Stimulated activated CD8-positive, alpha-beta memory T cell treated with anti-CD3 and anti-CD28 coated beads, Interleukin-15, amount 100 ng/mL, for 24 hours (primary cell): ENCODE measurements at regions not wholly inside any gene's neighbourhood (a gene's known extent, or its start where the extent isn't known, plus 50 kb on each side); places are given as distances from the start of the nearest gene placed in this dataset.

Source experiments
- DNase-seq: peaks from one replicate; pipeline ENCODE4 v3.0.0-alpha.2; 2020; ENCODE audit warnings: low read depth

- DNase-seq, result no peak
Observed at GRCh38 chr2:120936476-120937334, 201.0 kb downstream of the GLI2 start.

DNA sequence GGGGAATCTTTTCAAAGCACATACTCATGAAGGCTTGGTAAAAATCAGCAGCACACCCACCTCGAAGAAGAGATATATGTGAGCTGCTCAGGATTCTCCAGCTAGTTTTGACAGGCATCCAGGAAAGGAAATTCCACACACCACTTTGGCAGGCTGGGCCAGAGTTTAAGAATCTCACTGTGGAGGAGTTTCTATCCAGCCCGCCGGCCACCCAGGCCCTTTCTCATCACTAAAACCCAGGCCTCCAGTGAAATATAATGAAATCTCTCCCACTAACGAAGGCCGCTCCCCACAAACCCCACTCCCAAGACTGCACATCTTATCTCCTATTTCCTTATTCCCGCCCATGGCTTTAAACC is 202.0 kb downstream of the GLI2 start:
- no peak for DNase-seq

- DNase-seq, result no peak
Observed at GRCh38 chr2:120938045-120938771, 202.5 kb downstream of the GLI2 start.

DNA sequence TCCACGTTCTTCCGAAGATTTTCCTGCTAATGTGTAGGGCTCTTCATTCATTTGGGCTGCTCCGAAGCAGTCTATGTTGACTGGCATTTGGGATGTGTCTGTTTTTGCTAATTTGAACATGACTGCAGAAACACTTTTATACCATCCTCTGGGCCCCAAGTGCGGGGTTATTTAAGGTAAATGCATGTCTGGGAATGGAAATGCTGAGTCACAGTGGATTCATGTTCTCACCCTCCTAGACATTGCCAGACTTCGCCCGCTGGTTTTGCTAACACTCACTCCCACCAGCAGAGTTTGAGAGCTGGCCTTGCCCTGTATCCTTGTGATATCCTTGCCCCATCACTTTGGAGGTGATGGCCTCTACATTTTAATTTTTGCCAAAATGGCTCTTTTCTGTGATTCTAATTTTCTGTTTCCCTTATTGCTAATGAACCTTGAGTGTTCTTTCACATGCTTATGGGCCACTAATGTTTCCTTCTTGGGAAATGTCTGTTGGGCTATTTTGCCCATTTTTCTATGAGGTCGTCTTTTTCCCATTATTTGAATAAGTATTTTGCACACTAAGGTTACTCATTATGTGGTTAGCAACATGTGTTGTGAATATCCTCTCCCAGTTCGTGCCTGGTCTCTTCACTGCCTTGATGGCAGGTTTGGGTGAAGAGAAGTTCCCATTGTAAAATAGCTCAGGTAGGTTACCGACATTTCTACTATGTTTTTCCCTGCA is 204.1 kb downstream of the GLI2 start:
- no peak for DNase-seq

- no peak for DNase-seq
Observed at GRCh38 chr2:120940319-120940696, 204.6 kb downstream of the GLI2 start.

DNA sequence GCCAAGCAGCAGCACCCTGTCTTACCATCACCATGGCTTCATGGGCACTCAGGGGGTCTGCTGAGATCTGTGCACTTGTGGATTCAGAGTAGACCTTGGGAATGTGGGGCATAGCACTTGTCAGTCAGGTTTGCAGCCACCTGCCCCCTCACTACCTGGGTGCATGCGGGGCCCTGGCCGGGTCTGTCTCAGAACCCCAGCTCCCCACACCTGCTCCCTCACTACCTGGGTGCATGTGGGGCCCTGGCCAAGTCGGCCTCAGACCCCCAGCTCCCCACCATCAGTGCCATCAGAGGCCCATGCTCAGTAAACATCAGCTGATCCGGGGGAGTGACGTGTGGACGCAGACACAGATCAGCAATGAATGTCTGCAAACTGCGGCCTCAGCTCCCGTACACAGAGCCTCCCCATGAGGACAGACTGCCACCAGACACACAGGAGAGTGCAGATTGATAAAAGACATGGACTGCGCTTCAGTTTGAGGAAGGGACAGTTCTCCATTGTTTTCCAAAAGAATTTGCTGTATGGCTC is 205.1 kb downstream of the GLI2 start:
- DNase-seq, result no peak

- no peak for DNase-seq
Observed at GRCh38 chr2:120941571-120942120, 206.0 kb downstream of the GLI2 start.

DNA sequence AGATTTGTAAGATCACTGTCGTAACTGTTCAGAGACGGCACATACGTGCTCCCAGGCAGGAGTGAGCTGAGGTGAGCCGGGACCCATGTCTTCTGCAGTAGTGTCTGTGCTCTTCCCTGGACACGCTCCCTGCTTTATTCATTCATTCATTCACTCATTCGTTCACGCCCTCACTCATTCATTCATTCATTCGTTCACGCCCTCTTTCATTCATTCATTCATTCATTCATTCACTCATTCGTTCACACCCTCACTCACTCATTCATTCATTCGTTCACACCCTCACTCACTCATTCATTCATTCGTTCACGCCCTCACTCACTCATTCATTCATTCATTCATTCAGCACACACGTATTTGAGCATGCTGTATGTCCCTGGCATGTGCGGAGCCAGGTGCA is 207.0 kb downstream of the GLI2 start:
- no peak for DNase-seq

GRCh38 chr2:120943403-120944034 is 207.9 kb downstream of the GLI2 start:
- DNase-seq, result no peak

GRCh38 chr2:120944575-120944974 is 208.9 kb downstream of the GLI2 start:
- DNase-seq, result no peak

GRCh38 chr2:120945091-120945490 is 209.4 kb downstream of the GLI2 start:
- DNase-seq, result no peak

DNA sequence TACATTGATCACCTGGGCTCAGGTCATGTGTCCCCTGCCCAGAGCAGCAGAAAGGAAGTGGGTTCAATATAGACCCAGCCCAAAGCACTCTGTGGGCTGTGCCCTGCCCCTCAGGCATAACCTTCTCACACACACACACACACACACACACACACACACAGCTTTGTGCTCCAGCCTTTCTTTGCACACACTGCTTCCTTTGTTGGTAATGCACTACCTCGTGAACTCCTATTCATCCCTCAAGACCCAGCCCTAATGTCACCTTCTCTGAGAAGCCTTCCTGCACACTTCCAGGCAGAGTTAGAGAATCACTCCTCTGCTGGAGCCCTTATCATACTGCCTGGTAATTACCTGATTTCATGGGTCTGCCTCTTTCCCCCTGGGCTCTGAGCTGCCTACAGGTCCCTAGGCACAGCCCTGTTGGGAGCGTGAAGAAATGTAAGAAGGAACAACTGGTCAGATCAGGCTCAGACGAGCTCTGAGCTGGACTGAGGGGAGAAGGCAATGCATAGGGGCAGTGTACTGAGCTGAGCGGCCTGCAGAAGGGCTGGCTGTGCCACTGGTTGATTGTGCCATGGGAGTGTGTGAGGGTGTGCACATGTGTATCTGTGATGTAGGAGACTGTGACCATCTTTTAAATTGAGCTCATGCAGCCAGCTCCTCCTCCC is 210.3 kb downstream of the GLI2 start:
- DNase-seq, result no peak

DNA sequence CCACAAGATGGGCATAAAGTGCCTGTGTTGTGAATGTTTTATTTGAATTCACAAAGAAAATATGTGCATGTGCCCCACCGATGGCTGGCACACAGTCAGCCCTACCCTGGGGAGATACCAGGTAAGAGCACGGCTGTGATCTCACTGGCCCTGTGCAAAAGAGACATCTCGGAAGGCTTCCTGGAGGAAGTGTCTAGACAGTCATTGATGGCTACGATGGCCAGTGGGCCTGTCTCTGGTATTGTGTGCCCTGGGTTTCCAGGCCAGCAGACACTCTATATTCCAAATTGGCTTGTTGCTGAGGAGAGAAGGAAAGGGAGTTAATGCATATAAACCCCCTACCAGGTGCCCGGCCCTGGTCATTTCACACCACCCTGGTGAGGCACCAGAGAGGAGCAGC is 211.7 kb downstream of the GLI2 start:
- DNase-seq, result no peak

GRCh38 chr2:120947982-120948661 is 212.5 kb downstream of the GLI2 start:
- no peak for DNase-seq

- DNase-seq, result no peak
Observed at GRCh38 chr2:120948662-120949011, 213.0 kb downstream of the GLI2 start.

GRCh38 chr2:120949027-120949956 is 213.6 kb downstream of the GLI2 start:
- no peak for DNase-seq

DNA sequence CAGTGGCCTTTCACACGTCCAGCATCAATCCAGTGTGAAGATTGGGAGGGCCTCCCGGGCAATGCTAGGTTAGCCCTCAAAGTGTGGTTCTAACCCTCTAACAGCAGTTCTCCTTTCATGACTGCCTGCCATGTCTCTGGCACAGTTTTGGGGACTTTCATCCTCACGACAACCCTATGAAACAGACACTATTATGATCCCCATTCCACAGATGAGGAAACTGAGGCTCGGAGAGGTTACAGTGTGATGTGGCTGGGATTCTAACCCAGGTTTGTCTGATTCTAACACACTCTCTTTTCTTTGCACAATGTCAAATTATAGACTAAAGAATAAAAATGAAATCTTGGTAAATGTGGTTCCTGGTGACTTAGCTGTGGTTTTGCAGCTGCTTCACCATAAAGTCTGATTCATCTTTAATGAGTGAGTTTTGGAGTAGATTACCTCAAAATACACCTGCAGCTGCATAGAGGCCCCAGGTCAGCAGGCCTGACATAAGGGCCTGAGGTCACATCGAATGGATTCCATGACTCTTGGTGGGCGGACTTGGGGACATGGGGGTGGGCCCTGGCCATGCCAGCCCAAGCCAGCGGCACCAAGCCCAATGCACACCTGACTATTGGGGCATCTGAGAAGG is 214.4 kb downstream of the GLI2 start:
- DNase-seq, result no peak

- DNase-seq, result no peak
Observed at GRCh38 chr2:120951693-120952092, 216.0 kb downstream of the GLI2 start.

DNA sequence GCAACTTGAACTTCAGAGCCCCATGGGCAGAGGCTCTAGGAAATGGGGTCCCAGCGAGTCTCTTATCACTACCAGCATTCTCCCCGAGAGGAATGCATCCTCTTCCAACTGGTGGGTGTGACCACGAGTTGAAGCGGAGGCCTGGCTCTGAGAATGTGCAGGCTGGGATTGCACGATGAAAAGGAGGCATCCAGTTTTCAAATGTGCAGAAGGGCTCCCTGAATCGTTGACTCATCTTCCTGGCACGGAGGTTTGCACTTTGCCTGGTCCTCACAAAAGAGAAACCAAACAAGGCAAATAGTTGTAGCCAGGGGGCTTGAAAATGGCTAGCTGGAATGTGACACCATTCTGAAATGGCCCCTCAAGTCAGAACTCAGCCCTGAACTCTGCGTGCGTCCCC is 216.7 kb downstream of the GLI2 start:
- no peak for DNase-seq
